NCI-H774 (cell line): ENCODE measurements at regions not wholly inside any gene's neighbourhood (a gene's known extent, or its start where the extent isn't known, plus 50 kb on each side); places are given as distances from the start of the nearest gene placed in this dataset.
"Not testable (repeated sequence)": the region's sequence is repeated elsewhere in the genome, so short reads cannot be mapped to it uniquely, and the experiment has no call there.

Experiments used
- DNase-seq: peaks from one replicate; lab custom pipeline; 2025; lab: John Stamatoyannopoulos, UW

GRCh38 chr6:12546410-12547002 is 170.1 kb upstream of the PHACTR1 start:
- no peak for DNase-seq

- DNase-seq: no peak
Measured at GRCh38 chr6:12548526-12548925, 168.0 kb upstream of the PHACTR1 start.

- DNase-seq: not testable (repeated sequence)
Measured at GRCh38 chr6:12549445-12549844, 167.1 kb upstream of the PHACTR1 start.

GRCh38 chr6:12554820-12555219 is 161.7 kb upstream of the PHACTR1 start:
- not testable (repeated sequence) for DNase-seq

- no peak for DNase-seq
Measured at GRCh38 chr6:12555267-12555666, 161.3 kb upstream of the PHACTR1 start.

- no peak for DNase-seq
Measured at GRCh38 chr6:12555781-12556180, 160.8 kb upstream of the PHACTR1 start.

- no peak for DNase-seq
Measured at GRCh38 chr6:12557765-12558164, 158.8 kb upstream of the PHACTR1 start.

GRCh38 chr6:12560315-12560714 is 156.3 kb upstream of the PHACTR1 start:
- no peak for DNase-seq

GRCh38 chr6:12566618-12567123 is 149.9 kb upstream of the PHACTR1 start:
- DNase-seq: no peak

GRCh38 chr6:12567682-12568081 is 148.9 kb upstream of the PHACTR1 start:
- DNase-seq: no peak

- DNase-seq: no peak
Measured at GRCh38 chr6:12569646-12570045, 146.9 kb upstream of the PHACTR1 start.

GRCh38 chr6:12570461-12571030 is 146.0 kb upstream of the PHACTR1 start:
- DNase-seq: no peak

- DNase-seq: no peak
Measured at GRCh38 chr6:12572896-12573827, 143.4 kb upstream of the PHACTR1 start.

GRCh38 chr6:12575961-12576360 is 140.6 kb upstream of the PHACTR1 start:
- no peak for DNase-seq

GRCh38 chr6:12576389-12576788 is 140.2 kb upstream of the PHACTR1 start:
- no peak for DNase-seq

- no peak for DNase-seq
Measured at GRCh38 chr6:12577124-12577850, 139.3 kb upstream of the PHACTR1 start.

- DNase-seq: no peak
Measured at GRCh38 chr6:12578097-12578496, 138.5 kb upstream of the PHACTR1 start.

GRCh38 chr6:12578751-12579150 is 137.8 kb upstream of the PHACTR1 start:
- DNase-seq: no peak

GRCh38 chr6:12580290-12580689 is 136.3 kb upstream of the PHACTR1 start:
- no peak for DNase-seq

GRCh38 chr6:12582421-12583110 is 134.0 kb upstream of the PHACTR1 start:
- no peak for DNase-seq

GRCh38 chr6:12584631-12585405 is 131.7 kb upstream of the PHACTR1 start:
- no peak for DNase-seq
